ENCODE measurements at regions not wholly inside any gene's neighbourhood (a gene's known extent, or its start where the extent isn't known, plus 50 kb on each side); places are given as distances from the start of the nearest gene placed in this dataset.

DNA sequence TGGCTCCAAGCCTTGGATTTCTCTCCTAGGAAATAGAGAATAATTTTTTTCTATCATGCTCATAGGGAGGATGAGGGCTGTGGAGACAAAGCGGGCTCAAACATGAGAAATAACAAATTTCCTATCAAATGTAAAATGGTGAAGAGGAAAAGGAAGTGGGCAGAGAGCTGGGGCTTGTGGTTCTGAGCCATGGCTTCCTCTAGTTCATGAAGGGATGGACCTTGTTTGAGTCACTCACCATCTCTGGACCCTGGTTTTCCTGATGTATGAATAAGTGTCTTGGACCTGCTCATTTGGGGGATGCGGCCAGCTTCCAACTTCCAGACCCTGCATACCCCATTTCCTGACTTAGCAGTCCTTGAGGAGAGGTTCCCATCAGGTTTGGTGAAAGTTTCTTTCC lies 63.0 kb downstream of the MSX1 start (continued):
- TF ChIP-seq CHD7 (IDR thresholded peaks at IDR 0.05; ENCODE audit: low read depth, low read length) (no peak), NFIX (CRISPR knock-in tag; IDR thresholded peaks at IDR 0.05; ENCODE audit: low read depth) (no peak), HMGN3 (IDR thresholded peaks at IDR 0.05; ENCODE audit: borderline replicate concordance, extremely low read depth, insufficient read length, low read depth, low read length) (no peak), ZNF695 (CRISPR knock-in tag; IDR thresholded peaks at IDR 0.05) (no peak), ZNF140 (CRISPR knock-in tag; IDR thresholded peaks at IDR 0.05) (no peak), DEAF1 (CRISPR knock-in tag; IDR thresholded peaks at IDR 0.05) (no peak), SMARCA4 (IDR thresholded peaks at IDR 0.05) (no peak), EP400 (IDR thresholded peaks at IDR 0.05) (no peak), SIX5 (IDR thresholded peaks at IDR 0.05; ENCODE audit: borderline replicate concordance in 1 of 2, insufficient read depth in 1 of 2, low read depth in 1 of 2, low read length in 2 of 2) (no peak), POLR2G (IDR thresholded peaks at IDR 0.05; ENCODE audit: low read depth, low read length) (no peak), CBFB (CRISPR knock-in tag; IDR thresholded peaks at IDR 0.05) (no peak), JUNB (CRISPR knock-in tag; conservative IDR thresholded peaks at IDR 0.05) (no peak)
- TF ChIP-seq, protein P1, sequence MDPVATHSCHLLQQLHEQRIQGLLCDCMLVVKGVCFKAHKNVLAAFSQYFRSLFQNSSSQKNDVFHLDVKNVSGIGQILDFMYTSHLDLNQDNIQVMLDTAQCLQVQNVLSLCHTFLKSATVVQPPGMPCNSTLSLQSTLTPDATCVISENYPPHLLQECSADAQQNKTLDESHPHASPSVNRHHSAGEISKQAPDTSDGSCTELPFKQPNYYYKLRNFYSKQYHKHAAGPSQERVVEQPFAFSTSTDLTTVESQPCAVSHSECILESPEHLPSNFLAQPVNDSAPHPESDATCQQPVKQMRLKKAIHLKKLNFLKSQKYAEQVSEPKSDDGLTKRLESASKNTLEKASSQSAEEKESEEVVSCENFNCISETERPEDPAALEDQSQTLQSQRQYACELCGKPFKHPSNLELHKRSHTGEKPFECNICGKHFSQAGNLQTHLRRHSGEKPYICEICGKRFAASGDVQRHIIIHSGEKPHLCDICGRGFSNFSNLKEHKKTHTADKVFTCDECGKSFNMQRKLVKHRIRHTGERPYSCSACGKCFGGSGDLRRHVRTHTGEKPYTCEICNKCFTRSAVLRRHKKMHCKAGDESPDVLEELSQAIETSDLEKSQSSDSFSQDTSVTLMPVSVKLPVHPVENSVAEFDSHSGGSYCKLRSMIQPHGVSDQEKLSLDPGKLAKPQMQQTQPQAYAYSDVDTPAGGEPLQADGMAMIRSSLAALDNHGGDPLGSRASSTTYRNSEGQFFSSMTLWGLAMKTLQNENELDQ (CRISPR knock-in tag; IDR thresholded peaks at IDR 0.05; ENCODE audit: borderline replicate concordance), result no peak

Data from K562 (cell line).